HPDE6-E6E7 (cell line): ENCODE measurements at regions not wholly inside any gene's neighbourhood (a gene's known extent, or its start where the extent isn't known, plus 50 kb on each side); places are given as distances from the start of the nearest gene placed in this dataset.
"Not testable (repeated sequence)": the region's sequence is repeated elsewhere in the genome, so short reads cannot be mapped to it uniquely, and the experiment has no call there.

Experiments
- DNase-seq: peaks from one replicate; pipeline ENCODE4 v3.0.0; 2011; ENCODE audit warnings: missing footprints; ENCODE audit errors: extremely low spot score

GRCh38 chr4:27635936-27636913, 775.6 kb downstream of the STIM2 start:
- no peak for DNase-seq

- peak; percentile 3 for DNase-seq
Observed at GRCh38 chr4:27638163-27638915, 777.7 kb downstream of the STIM2 start.

- DNase-seq, result no peak
Observed at GRCh38 chr4:27643101-27643500, 782.5 kb downstream of the STIM2 start.

- no peak for DNase-seq
Observed at GRCh38 chr4:27648416-27648815, 787.8 kb downstream of the STIM2 start.

- no peak for DNase-seq
Observed at GRCh38 chr4:27662426-27662825, 801.8 kb downstream of the STIM2 start.

GRCh38 chr4:27666943-27667342, 806.3 kb downstream of the STIM2 start:
- DNase-seq, result no peak

- no peak for DNase-seq
Observed at GRCh38 chr4:27668001-27668400, 807.4 kb downstream of the STIM2 start.

- no peak for DNase-seq
Observed at GRCh38 chr4:27678027-27678426, 817.4 kb downstream of the STIM2 start.

GRCh38 chr4:27684610-27685011, 824.0 kb downstream of the STIM2 start:
- peak; percentile 45 for DNase-seq

- DNase-seq, result no peak
Observed at GRCh38 chr4:27685091-27685490, 824.5 kb downstream of the STIM2 start.

GRCh38 chr4:27685947-27686346, 825.3 kb downstream of the STIM2 start:
- no peak for DNase-seq

GRCh38 chr4:27692158-27692557, 831.5 kb downstream of the STIM2 start:
- peak; percentile 19 for DNase-seq

GRCh38 chr4:27692868-27693634, 832.4 kb downstream of the STIM2 start:
- DNase-seq, result no peak

GRCh38 chr4:27696257-27696656, 835.6 kb downstream of the STIM2 start:
- not testable (repeated sequence) for DNase-seq

GRCh38 chr4:27701606-27702005, 841.0 kb downstream of the STIM2 start:
- no peak for DNase-seq

GRCh38 chr4:27702730-27703431, 842.2 kb downstream of the STIM2 start:
- no peak for DNase-seq

- DNase-seq, result no peak
Observed at GRCh38 chr4:27703771-27704170, 843.1 kb downstream of the STIM2 start.

GRCh38 chr4:27711041-27711440, 850.4 kb downstream of the STIM2 start:
- no peak for DNase-seq

- no peak for DNase-seq
Observed at GRCh38 chr4:27714073-27714472, 853.4 kb downstream of the STIM2 start.

- no peak for DNase-seq
Observed at GRCh38 chr4:27716693-27717430, 856.2 kb downstream of the STIM2 start.

- DNase-seq, result no peak
Observed at GRCh38 chr4:27717431-27717755, 856.8 kb downstream of the STIM2 start.
